Trophoblast cell (in vitro differentiated cells and primary cell): ENCODE measurements at regions not wholly inside any gene's neighbourhood (a gene's known extent, or its start where the extent isn't known, plus 50 kb on each side); places are given as distances from the start of the nearest gene placed in this dataset.

Experiments used
- DNase-seq, 2 donors: peaks; one replicate each; pipeline ENCODE4 v3.0.0-alpha.2; 2016
- H2AFZ ChIP-seq: 2 replicates; pipeline ENCODE4 v1.6.1; 2013; ENCODE audit warnings: low read length, moderate library complexity, mild to moderate bottlenecking; ENCODE audit not compliant: insufficient read depth, poor library complexity
- H2AK5ac ChIP-seq: 2 replicates; pipeline ENCODE4 v1.6.1; 2013; ENCODE audit warnings: mild to moderate bottlenecking, low read length
- H2BK120ac ChIP-seq: 2 replicates; pipeline ENCODE4 v1.6.1; 2013; ENCODE audit warnings: low read length, mild to moderate bottlenecking, moderate library complexity; ENCODE audit not compliant: insufficient read depth, poor library complexity
- H2BK12ac ChIP-seq: 2 replicates; pipeline ENCODE4 v1.6.1; 2013; ENCODE audit warnings: mild to moderate bottlenecking, low read length, moderate library complexity
- H2BK5ac ChIP-seq: 2 replicates; pipeline ENCODE4 v1.6.1; 2013; ENCODE audit warnings: low read length, low read depth, moderate library complexity, mild to moderate bottlenecking; ENCODE audit not compliant: poor library complexity
- H3K14ac ChIP-seq: 2 replicates; pipeline ENCODE4 v1.6.1; 2013; ENCODE audit warnings: mild to moderate bottlenecking, low read length
- H3K18ac ChIP-seq: 2 replicates; pipeline ENCODE4 v1.6.1; 2013; ENCODE audit warnings: mild to moderate bottlenecking, low read length
- H3K23ac ChIP-seq: 2 replicates; pipeline ENCODE4 v1.6.1; 2013; ENCODE audit warnings: low read length
- H3K27ac ChIP-seq: 2 replicates; pipeline ENCODE4 v1.5.1; 2013; ENCODE audit warnings: low read depth, mild to moderate bottlenecking, inconsistent platforms, low read length, moderate library complexity
- H3K27me3 ChIP-seq: 2 replicates; pipeline ENCODE4 v1.6.1; 2013; ENCODE audit warnings: inconsistent platforms, mild to moderate bottlenecking, low read length, moderate library complexity; ENCODE audit not compliant: insufficient read depth
- H3K36me3 ChIP-seq, 2 experiments: 1 replicate in 1 of 2; 2 replicates in 1 of 2; pipeline ENCODE4 v1.6.1; 2013; ENCODE audit warnings: low read length in 2 of 2, mild to moderate bottlenecking in 2 of 2, moderate library complexity in 1 of 2; ENCODE audit not compliant: insufficient read depth in 2 of 2, control insufficient read depth in 1 of 2
- H3K4ac ChIP-seq: 2 replicates; pipeline ENCODE4 v1.6.1; 2013; ENCODE audit warnings: low read depth, mild to moderate bottlenecking, low read length, moderate library complexity
- H3K4me1 ChIP-seq, 2 experiments: 1 replicate in 1 of 2; 2 replicates in 1 of 2; pipeline ENCODE4 v1.6.1; 2013; ENCODE audit warnings: low read length in 2 of 2, mild to moderate bottlenecking in 2 of 2, moderate library complexity in 1 of 2; ENCODE audit not compliant: insufficient read depth in 2 of 2, control insufficient read depth in 1 of 2
- H3K4me2 ChIP-seq: 2 replicates; pipeline ENCODE4 v1.6.1; 2013; ENCODE audit warnings: inconsistent platforms, mild to moderate bottlenecking, low read length, moderate library complexity
- H3K4me3 ChIP-seq: 2 replicates; pipeline ENCODE4 v1.5.1; 2013; ENCODE audit warnings: mild to moderate bottlenecking, low read depth, low read length, inconsistent platforms
- H3K79me1 ChIP-seq: one replicate; pipeline ENCODE4 v1.6.1; 2013; ENCODE audit warnings: low read length
- H3K79me2 ChIP-seq: 2 replicates; pipeline ENCODE4 v1.6.1; 2013; ENCODE audit warnings: low read length, mild to moderate bottlenecking; ENCODE audit not compliant: control insufficient read depth, insufficient read depth, poor library complexity
- H3K9ac ChIP-seq: 2 replicates; pipeline ENCODE4 v1.6.1; 2013; ENCODE audit warnings: mild to moderate bottlenecking, low read length
- H3K9me3 ChIP-seq: 2 replicates; pipeline ENCODE4 v1.6.1; 2013; ENCODE audit warnings: low read depth, mild to moderate bottlenecking, control low read depth, inconsistent platforms, low read length; ENCODE audit not compliant: insufficient read depth
- H4K12ac ChIP-seq: 2 replicates; pipeline ENCODE4 v1.6.1; 2013; ENCODE audit warnings: low read depth, mild to moderate bottlenecking, low read length, moderate library complexity
- H4K8ac ChIP-seq: 2 replicates; pipeline ENCODE4 v1.6.1; 2013; ENCODE audit warnings: low read depth, mild to moderate bottlenecking, low read length, moderate library complexity
- H4K91ac ChIP-seq: one replicate; pipeline ENCODE4 v1.6.1; 2013; ENCODE audit warnings: low read depth, mild to moderate bottlenecking, low read length, moderate library complexity
- WGBS: extraction: QIAGEN DNeasy Blood & Tissue Kit; methylation state at CpG from one replicate; pipeline ENCODE4 v1.1.7; 2013; ENCODE audit warnings: missing lambda C conversion rate; ENCODE audit not compliant: insufficient read length, insufficient coverage; ENCODE audit errors: extremely low coverage; 5-methylcytosine and 5-hydroxymethylcytosine counted together

DNA sequence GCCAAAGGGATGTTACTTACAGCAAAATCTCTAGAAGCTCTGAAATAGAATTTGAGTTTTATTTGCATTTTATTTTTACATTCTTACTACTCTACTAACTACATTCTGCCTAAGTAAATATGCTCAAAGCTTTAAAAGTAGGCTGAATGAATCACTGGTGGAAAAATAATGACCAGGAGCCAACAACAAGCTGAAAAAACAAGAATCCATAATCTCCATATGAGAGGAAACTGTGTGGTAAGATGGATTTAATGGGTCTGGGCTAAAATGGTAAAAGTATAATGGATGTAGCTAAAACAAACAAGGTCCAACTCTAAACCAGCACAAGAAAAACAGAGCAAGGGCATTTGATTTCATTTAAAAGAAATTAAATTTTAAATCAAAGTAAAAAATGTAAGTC is 525.8 kb upstream of the FTMT start:
- Histone ChIP-seq H2AK5ac (no peak overlapping the region), H3K4me2 (no peak overlapping the region), H3K27me3 (no peaks in the 10 kb centered on the region), H2BK120ac (no peak overlapping the region), H2AFZ (no peak overlapping the region), H3K79me2 (no peaks in the 10 kb centered on the region), H4K91ac (no peak overlapping the region), H3K23ac (no peak overlapping the region), H4K8ac (no peak overlapping the region), H2BK12ac (no peak overlapping the region), H2BK5ac (no peak overlapping the region), H3K27ac (no peak overlapping the region), H4K12ac (no peak overlapping the region), H3K9me3 (no peaks in the 10 kb centered on the region), H3K4me3 (no peak overlapping the region), H3K9ac (no peak overlapping the region), H3K4ac (no peak overlapping the region), H3K4me1 (no peaks in the 10 kb centered on the region), H3K18ac (no peak overlapping the region), H3K36me3 (no peaks in the 10 kb centered on the region), H3K79me1 (no peaks in the 10 kb centered on the region), H3K14ac (no peak overlapping the region)
- no peak for DNase-seq

DNA sequence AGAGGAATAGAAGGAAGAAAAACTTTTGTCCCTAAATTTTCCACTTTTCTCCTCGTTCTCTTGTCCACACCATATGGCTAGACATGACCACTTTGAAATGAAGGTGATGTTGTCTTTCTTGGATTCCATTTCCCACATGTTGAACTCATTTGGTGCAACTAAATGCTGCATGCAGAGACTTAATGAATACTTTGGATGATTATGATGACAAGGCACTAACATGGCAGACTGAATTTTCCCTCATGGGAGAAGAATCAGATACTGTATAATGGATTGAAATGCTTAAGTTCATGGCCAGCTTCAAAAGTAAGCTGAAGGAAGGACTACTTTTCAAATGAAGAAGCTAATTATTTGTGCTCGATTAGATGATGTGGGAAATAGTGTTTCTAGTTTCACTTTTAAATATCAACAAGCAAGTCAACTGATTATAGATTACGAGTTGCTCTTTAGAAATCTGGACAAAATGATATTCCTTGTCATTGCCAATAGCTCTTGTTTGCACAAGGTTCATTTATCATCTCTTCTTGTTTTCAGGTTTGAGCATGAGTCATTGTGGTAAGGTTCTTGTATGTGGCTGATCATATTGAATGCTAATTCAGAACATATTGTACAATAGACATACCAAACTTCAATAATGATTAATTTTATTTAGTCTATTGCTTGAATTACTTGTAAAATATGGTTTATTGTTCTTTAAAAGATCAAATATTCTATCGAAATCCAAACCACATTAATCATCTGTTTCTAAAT is 501.3 kb upstream of the FTMT start:
- Histone ChIP-seq H3K79me2 (no peaks in the 10 kb centered on the region), H3K4me3 (no peak overlapping the region), H3K4me1 (no peaks in the 10 kb centered on the region), H3K27ac (no peak overlapping the region), H2AFZ (no peak overlapping the region), H2BK5ac (no peak overlapping the region), H4K8ac (no peak overlapping the region), H2AK5ac (no peak overlapping the region), H3K9me3 (no peaks in the 10 kb centered on the region), H3K9ac (no peak overlapping the region), H4K12ac (no peak overlapping the region), H3K14ac (no peak overlapping the region), H3K27me3 (no peaks in the 10 kb centered on the region), H3K36me3 (no peaks in the 10 kb centered on the region), H3K4ac (no peak overlapping the region), H3K79me1 (no peaks in the 10 kb centered on the region), H3K18ac (no peak overlapping the region), H3K4me2 (no peak overlapping the region), H2BK120ac (no peak overlapping the region), H2BK12ac (no peak overlapping the region), H4K91ac (no peak overlapping the region), H3K23ac (no peak overlapping the region)
- WGBS: no CpG with 5 or more reads among the region's 4 CpGs
- DNase-seq: no peak

DNA sequence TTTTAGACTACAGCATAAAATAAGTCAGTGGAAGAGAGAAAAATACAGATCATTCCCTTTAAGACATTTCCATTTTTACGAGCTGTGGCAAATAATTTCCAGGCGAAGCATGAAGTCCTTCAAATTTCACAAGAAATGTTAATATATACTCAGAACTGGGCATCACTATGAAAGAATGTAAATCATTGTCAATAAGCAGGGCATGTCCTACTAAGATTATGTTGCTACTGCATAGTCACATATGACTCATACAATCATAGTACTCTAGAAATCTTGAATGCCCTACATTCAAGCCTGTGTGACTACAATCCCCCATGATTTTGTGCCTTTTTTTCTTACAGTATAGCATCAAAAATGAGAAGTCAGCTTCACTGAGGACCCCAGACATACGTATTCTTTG is 485.2 kb upstream of the FTMT start:
- Histone ChIP-seq H2AK5ac (no peak overlapping the region), H3K4me1 (no peaks in the 10 kb centered on the region), H3K4me2 (no peak overlapping the region), H2BK120ac (no peak overlapping the region), H4K8ac (no peak overlapping the region), H4K91ac (no peak overlapping the region), H2BK5ac (no peak overlapping the region), H3K36me3 (no peaks in the 10 kb centered on the region), H3K18ac (no peak overlapping the region), H3K4ac (no peak overlapping the region), H2AFZ (no peak overlapping the region), H3K79me1 (no peaks in the 10 kb centered on the region), H3K9me3 (no peaks in the 10 kb centered on the region), H4K12ac (no peak overlapping the region), H3K9ac (no peak overlapping the region), H2BK12ac (no peak overlapping the region), H3K14ac (no peak overlapping the region), H3K4me3 (no peak overlapping the region), H3K79me2 (no peaks in the 10 kb centered on the region), H3K23ac (no peak overlapping the region), H3K27ac (no peak overlapping the region), H3K27me3 (no peaks in the 10 kb centered on the region)
- peak in 1 of 2 donors; percentile 19 for DNase-seq
- WGBS: no CpG with 5 or more reads among the region's 3 CpGs

DNA sequence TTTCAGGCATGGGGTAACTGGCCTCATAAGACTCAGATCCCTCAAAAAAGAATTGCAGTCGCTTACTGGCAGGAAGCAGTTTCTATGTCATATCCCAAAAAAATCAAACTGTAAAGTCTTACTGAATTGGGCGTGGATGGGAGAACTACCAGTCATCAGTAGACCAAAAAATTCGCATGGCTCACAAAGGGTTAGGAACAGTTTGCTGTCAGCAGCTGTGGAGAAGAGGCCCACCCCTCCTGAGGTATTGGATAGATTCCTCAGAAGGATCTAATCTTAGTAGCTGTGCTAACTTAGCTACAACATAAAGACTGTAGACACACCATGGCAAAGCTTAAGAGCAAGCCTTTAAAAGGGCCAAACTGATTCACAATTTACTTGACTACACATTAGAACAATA is 478.3 kb upstream of the FTMT start:
- H3K4me1 ChIP-seq: no peaks in the 10 kb centered on the region
- H3K79me2 ChIP-seq: no peaks in the 10 kb centered on the region
- H4K91ac ChIP-seq: no peak overlapping the region
- no peak overlapping the region for H3K9ac ChIP-seq
- no peak for DNase-seq
- no peak overlapping the region for H3K23ac ChIP-seq
- H3K18ac ChIP-seq: no peak overlapping the region
- no peak overlapping the region for H2AK5ac ChIP-seq
- H2AFZ ChIP-seq: no peak overlapping the region
- no peak overlapping the region for H3K4ac ChIP-seq
- H3K79me1 ChIP-seq: no peaks in the 10 kb centered on the region
- no CpG with 5 or more reads among the region's 3 CpGs for WGBS
- no peak overlapping the region for H3K14ac ChIP-seq
- H4K12ac ChIP-seq: no peak overlapping the region
- no peak overlapping the region for H3K27ac ChIP-seq
- H2BK120ac ChIP-seq: no peak overlapping the region
- H3K4me3 ChIP-seq: no peak overlapping the region
- H4K8ac ChIP-seq: no peak overlapping the region
- H3K9me3 ChIP-seq: no peaks in the 10 kb centered on the region
- no peaks in the 10 kb centered on the region for H3K36me3 ChIP-seq
- no peak overlapping the region for H2BK5ac ChIP-seq
- no peak overlapping the region for H3K4me2 ChIP-seq
- no peaks in the 10 kb centered on the region for H3K27me3 ChIP-seq
- no peak overlapping the region for H2BK12ac ChIP-seq
